OCI-LY7 (cell line): ENCODE measurements at regions not wholly inside any gene's neighbourhood (a gene's known extent, or its start where the extent isn't known, plus 50 kb on each side); places are given as distances from the start of the nearest gene placed in this dataset.

Experiments
- BruUV-seq: library from RNA; stranded (reverse); fragments of 400-500 nt; replicated peaks from 2 replicates; lab custom pipeline; 2021; lab: Mats Ljungman, UMichigan
- CTCF ChIA-PET: fragments of 300-600 bp; sonication (Branson Sonifier 250); formaldehyde crosslinking; loops from one replicate; lab custom pipeline; 2022; ENCODE audit warnings: antibody characterized with exemption; ENCODE audit not compliant: unreplicated experiment; lab: Charles Lee
- POLR2A ChIA-PET: fragments of 300-600 bp; sonication (Branson Sonifier 250); formaldehyde crosslinking; loops from one replicate; lab custom pipeline; 2022; ENCODE audit warnings: antibody characterized with exemption; lab: Charles Lee
- DNase-seq: peaks from one replicate; pipeline ENCODE4 v3.0.0-alpha.2; 2015; ENCODE audit warnings: low spot score
- H2AFZ ChIP-seq: fragments of 200-600 bp; sonication (generic), shearing (Covaris generic); 2 replicates; pipeline ENCODE4 v1.6.1; 2014; ENCODE audit warnings: mild to moderate bottlenecking, antibody characterized with exemption, low read length, moderate library complexity
- H3K27ac ChIP-seq: fragments of 200-600 bp; sonication (generic); 2 replicates; pipeline ENCODE4 v1.5.1; 2014; ENCODE audit warnings: mixed run types, low read depth, mild to moderate bottlenecking, moderate library complexity, low read length, inconsistent platforms; ENCODE audit not compliant: poor library complexity, severe bottlenecking
- H3K36me3 ChIP-seq: fragments of 200-600 bp; sonication (generic); 2 replicates; pipeline ENCODE4 v1.6.1; 2014; ENCODE audit warnings: mild to moderate bottlenecking, antibody characterized with exemption, low read length, moderate library complexity, mixed read lengths; ENCODE audit not compliant: insufficient read depth
- H3K4me1 ChIP-seq: fragments of 200-600 bp; sonication (generic); 2 replicates; pipeline ENCODE4 v1.5.1; 2014; ENCODE audit warnings: mild to moderate bottlenecking, low read length; ENCODE audit not compliant: insufficient read depth, poor library complexity, severe bottlenecking
- H3K4me2 ChIP-seq: fragments of 200-600 bp; sonication (generic); 2 replicates; pipeline ENCODE4 v1.6.1; 2014; ENCODE audit warnings: mild to moderate bottlenecking, low read length
- H3K4me3 ChIP-seq: fragments of 200-600 bp; sonication (generic); 2 replicates; pipeline ENCODE4 v1.5.1; 2014; ENCODE audit warnings: mild to moderate bottlenecking, low read depth, low read length; ENCODE audit not compliant: poor library complexity, severe bottlenecking
- H3K79me2 ChIP-seq: fragments of 200-600 bp; sonication (generic); 2 replicates; pipeline ENCODE4 v1.6.1; 2016; ENCODE audit warnings: low read depth, mild to moderate bottlenecking, low read length, moderate library complexity, mixed read lengths; ENCODE audit not compliant: insufficient read depth
- H3K9me2 ChIP-seq: fragments of 200-600 bp; sonication (generic); 2 replicates; pipeline ENCODE4 v1.6.1; 2016; ENCODE audit warnings: mild to moderate bottlenecking, low read length, mixed read lengths; ENCODE audit not compliant: insufficient read depth
- H3K9me3 ChIP-seq: fragments of 200-600 bp; sonication (generic); 2 replicates; pipeline ENCODE4 v1.6.1; 2014; ENCODE audit warnings: mild to moderate bottlenecking, mixed run types, low read length, mixed read lengths
- H4K20me1 ChIP-seq: fragments of 200-600 bp; sonication (generic); 2 replicates; pipeline ENCODE4 v1.6.1; 2014; ENCODE audit warnings: mild to moderate bottlenecking, antibody characterized with exemption, low read length, moderate library complexity, mixed read lengths; ENCODE audit not compliant: insufficient read depth
- CTCF ChIP-seq: fragments of 200-600 bp; sonication (generic); conservative IDR thresholded peaks from 2 replicates; pipeline ENCODE4 v1.5.1; 2014; ENCODE audit warnings: mild to moderate bottlenecking, antibody characterized with exemption, low read length, moderate library complexity, mixed read lengths
- EZH2phosphoT487 ChIP-seq: fragments of 200-600 bp; sonication (generic); IDR thresholded peaks from 2 replicates; pipeline ENCODE4 v1.6.1; 2018; ENCODE audit warnings: low read depth, borderline replicate concordance, mild to moderate bottlenecking, mixed run types, antibody characterized with exemption, low read length, moderate library complexity, mixed read lengths
- intact Hi-C: fragments of 100-400 bp; cut with micrococcal nuclease; formaldehyde crosslinking; loops from one replicate; pipeline ENCODE4 v1.10.0; 2022; ENCODE audit not compliant: unreplicated experiment

GRCh38 chr4:179509489-179509888, 2067.3 kb upstream of the AGA start:
- no TSS peak for BruUV-seq
- DNase-seq: no peak
- Histone ChIP-seq H3K27ac (no peak overlapping the region), H3K9me3 (no peaks in the 10 kb centered on the region), H3K9me2 (no peaks in the 10 kb centered on the region), H3K4me1 (no peaks in the 10 kb centered on the region), H2AFZ (no peak overlapping the region), H3K4me3 (no peak overlapping the region), H3K79me2 (no peaks in the 10 kb centered on the region), H4K20me1 (no peaks in the 10 kb centered on the region), H3K4me2 (no peak overlapping the region), H3K36me3 (no peaks in the 10 kb centered on the region)
- intact Hi-C loops: no loop called here
- TF ChIP-seq CTCF (no peak), EZH2phosphoT487 (no peak)
- ChIA-PET POLR2A (interaction anchor here (0.6 to 1.2 kb wide), 2 partner anchors 35 to 70 kb away, joined by 3 to 4 read pairs; no protein-coding TSS in a partner anchor), CTCF (no interaction called here)

- H3K4me3 ChIP-seq: no peak overlapping the region
- H3K9me3 ChIP-seq: no peaks in the 10 kb centered on the region
- POLR2A ChIA-PET: interaction anchor here (0.6 to 1.1 kb wide), 3 partner anchors 9 to 1376 kb away, joined by 3 to 5 read pairs (median 3); no protein-coding TSS in a partner anchor
- CTCF ChIA-PET: no interaction called here
- no peaks in the 10 kb centered on the region for H3K4me1 ChIP-seq
- no peak for DNase-seq
- no peak overlapping the region for H3K27ac ChIP-seq
- intact Hi-C loops: no loop called here
- H4K20me1 ChIP-seq: no peaks in the 10 kb centered on the region
- no TSS peak for BruUV-seq
- H3K4me2 ChIP-seq: no peak overlapping the region
- TF ChIP-seq EZH2phosphoT487 (no peak), CTCF (no peak)
- no peaks in the 10 kb centered on the region for H3K36me3 ChIP-seq
- H2AFZ ChIP-seq: no peak overlapping the region
- no peaks in the 10 kb centered on the region for H3K79me2 ChIP-seq
- no peaks in the 10 kb centered on the region for H3K9me2 ChIP-seq
Measured at GRCh38 chr4:179521952-179522351, 2079.7 kb upstream of the AGA start.

- H3K4me1 ChIP-seq: no peaks in the 10 kb centered on the region
- H3K79me2 ChIP-seq: no peaks in the 10 kb centered on the region
- POLR2A ChIA-PET: interaction anchor here (1.3 kb wide), 1 partner anchor 9 kb away, joined by 3 read pairs; no protein-coding TSS in a partner anchor
- H3K27ac ChIP-seq: no peak overlapping the region
- no peak overlapping the region for H2AFZ ChIP-seq
- H3K36me3 ChIP-seq: no peaks in the 10 kb centered on the region
- DNase-seq: no peak
- CTCF ChIA-PET: no interaction called here
- TF ChIP-seq CTCF (no peak), EZH2phosphoT487 (no peak)
- no peak overlapping the region for H3K4me3 ChIP-seq
- no TSS peak for BruUV-seq
- intact Hi-C loops: no loop called here
- no peaks in the 10 kb centered on the region for H3K9me2 ChIP-seq
- no peaks in the 10 kb centered on the region for H3K9me3 ChIP-seq
- no peaks in the 10 kb centered on the region for H4K20me1 ChIP-seq
- no peak overlapping the region for H3K4me2 ChIP-seq
Measured at GRCh38 chr4:179530958-179531357, 2088.7 kb upstream of the AGA start.
